Tibial artery (tissue), 4 donors: ENCODE measurements at regions not wholly inside any gene's neighbourhood (a gene's known extent, or its start where the extent isn't known, plus 50 kb on each side); places are given as distances from the start of the nearest gene placed in this dataset.

Experiments
- DNase-seq, 2 donors: peaks; one replicate each; pipeline ENCODE4 v3.0.0-alpha.2; 2019
- H3K27ac ChIP-seq, 2 donors: fragments of 200-600 bp; sonication (generic) in 1 of 2; 1 replicate in 1 of 2; 2 replicates in 1 of 2; pipeline ENCODE4 v1.5.1; 2018 to 2019; ENCODE audit warnings: mild to moderate bottlenecking in 1 of 2
- H3K27me3 ChIP-seq, 2 donors: fragments of 200-600 bp; sonication (generic) in 1 of 2; one replicate each; pipeline versions ENCODE4 v1.5.1 to v1.6.0; 2016 to 2019
- H3K36me3 ChIP-seq, 3 donors: fragments of 200-600 bp; sonication (generic) in 2 of 3; one replicate each; pipeline ENCODE4 v1.5.1; 2016 to 2019; ENCODE audit warnings: mild to moderate bottlenecking in 2 of 3
- H3K4me1 ChIP-seq, 4 donors: fragments of 200-600 bp; sonication (generic) in 2 of 4; 1 replicate in 3 of 4; 2 replicates in 1 of 4; pipeline ENCODE4 v1.5.1; 2016 to 2019
- H3K4me3 ChIP-seq, 2 donors: fragments of 200-600 bp; sonication (generic) in 1 of 2; 1 replicate in 1 of 2; 2 replicates in 1 of 2; pipeline ENCODE4 v1.5.1; 2018 to 2019; ENCODE audit warnings: mild to moderate bottlenecking in 2 of 2
- H3K9me3 ChIP-seq, 3 donors: fragments of 200-600 bp; sonication (generic) in 1 of 3; one replicate each; pipeline ENCODE4 v1.5.1; 2016 to 2019
- intact Hi-C: fragments of 100-400 bp; cut with DNase I; formaldehyde crosslinking; loops from one replicate; pipeline ENCODE4 v1.15.0; 2023; ENCODE audit warnings: low total_unique reads
- TF ChIP-seq, protein P1 (sequence below), 2 experiments: fragments of 200-600 bp in 1 of 2; fragments of 450-650 bp in 1 of 2; IDR thresholded peaks; one replicate each; pipeline ENCODE4 v1.5.1; 2017 to 2019; ENCODE audit warnings: antibody characterized with exemption in 2 of 2, mild to moderate bottlenecking in 1 of 2, moderate library complexity in 1 of 2

- Histone ChIP-seq H3K4me3 (no peak overlapping the region), H3K36me3 (no peaks in the 10 kb centered on the region), H3K27me3 (peaks cover 0 to 13% of the 10 kb centered on the region in 2 donors), H3K27ac (no peak overlapping the region), H3K9me3 (no peaks in the 10 kb centered on the region), H3K4me1 (no peaks in the 10 kb centered on the region)
- no peak for DNase-seq
- intact Hi-C loops = no loop called here
- TF ChIP-seq, protein P1, sequence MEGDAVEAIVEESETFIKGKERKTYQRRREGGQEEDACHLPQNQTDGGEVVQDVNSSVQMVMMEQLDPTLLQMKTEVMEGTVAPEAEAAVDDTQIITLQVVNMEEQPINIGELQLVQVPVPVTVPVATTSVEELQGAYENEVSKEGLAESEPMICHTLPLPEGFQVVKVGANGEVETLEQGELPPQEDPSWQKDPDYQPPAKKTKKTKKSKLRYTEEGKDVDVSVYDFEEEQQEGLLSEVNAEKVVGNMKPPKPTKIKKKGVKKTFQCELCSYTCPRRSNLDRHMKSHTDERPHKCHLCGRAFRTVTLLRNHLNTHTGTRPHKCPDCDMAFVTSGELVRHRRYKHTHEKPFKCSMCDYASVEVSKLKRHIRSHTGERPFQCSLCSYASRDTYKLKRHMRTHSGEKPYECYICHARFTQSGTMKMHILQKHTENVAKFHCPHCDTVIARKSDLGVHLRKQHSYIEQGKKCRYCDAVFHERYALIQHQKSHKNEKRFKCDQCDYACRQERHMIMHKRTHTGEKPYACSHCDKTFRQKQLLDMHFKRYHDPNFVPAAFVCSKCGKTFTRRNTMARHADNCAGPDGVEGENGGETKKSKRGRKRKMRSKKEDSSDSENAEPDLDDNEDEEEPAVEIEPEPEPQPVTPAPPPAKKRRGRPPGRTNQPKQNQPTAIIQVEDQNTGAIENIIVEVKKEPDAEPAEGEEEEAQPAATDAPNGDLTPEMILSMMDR (IDR thresholded peaks at IDR 0.05) = no peak
Measured at GRCh38 chr20:20839771-20840170, 127.3 kb upstream of the RALGAPA2 start.

GRCh38 chr20:20837574-20838021, 125.2 kb upstream of the RALGAPA2 start:
- Histone ChIP-seq H3K4me3 (no peak overlapping the region), H3K27me3 (peaks cover 0 to 13% of the 10 kb centered on the region in 2 donors), H3K4me1 (no peaks in the 10 kb centered on the region), H3K9me3 (no peaks in the 10 kb centered on the region), H3K27ac (no peak overlapping the region), H3K36me3 (no peaks in the 10 kb centered on the region)
- intact Hi-C loops = no loop called here
- TF ChIP-seq, protein P1 (IDR thresholded peaks at IDR 0.05) = peak; percentile 38 to 39
- peak in 1 of 2 donors; percentile 32 for DNase-seq

DNA sequence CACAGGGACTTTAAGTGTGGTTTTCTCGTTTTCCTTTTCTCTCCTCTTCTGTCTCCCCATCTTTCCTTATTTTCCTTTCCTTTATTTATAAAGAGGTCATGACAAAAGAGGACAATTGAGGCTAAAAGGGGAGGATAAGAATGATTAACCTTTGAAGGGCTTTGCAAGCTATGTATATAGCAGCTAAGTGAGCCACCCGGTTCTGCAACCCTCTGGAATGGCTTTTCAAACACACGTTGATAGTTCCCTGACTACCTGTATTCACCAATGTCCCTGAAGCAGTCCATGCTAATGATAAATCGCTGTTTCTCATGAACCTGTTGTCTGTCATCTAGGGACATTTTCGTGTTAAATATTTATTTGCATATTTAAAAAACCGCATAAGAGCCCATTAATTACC, 124.4 kb upstream of the RALGAPA2 start:
- intact Hi-C loops = no loop called here
- H3K27me3 ChIP-seq = peaks cover 0 to 13% of the 10 kb centered on the region in 2 donors
- H3K9me3 ChIP-seq = no peaks in the 10 kb centered on the region
- H3K4me3 ChIP-seq = no peak overlapping the region
- no peak for DNase-seq
- no peaks in the 10 kb centered on the region for H3K4me1 ChIP-seq
- H3K27ac ChIP-seq = no peak overlapping the region
- TF ChIP-seq, protein P1 (IDR thresholded peaks at IDR 0.05) = no peak
- no peaks in the 10 kb centered on the region for H3K36me3 ChIP-seq

DNA sequence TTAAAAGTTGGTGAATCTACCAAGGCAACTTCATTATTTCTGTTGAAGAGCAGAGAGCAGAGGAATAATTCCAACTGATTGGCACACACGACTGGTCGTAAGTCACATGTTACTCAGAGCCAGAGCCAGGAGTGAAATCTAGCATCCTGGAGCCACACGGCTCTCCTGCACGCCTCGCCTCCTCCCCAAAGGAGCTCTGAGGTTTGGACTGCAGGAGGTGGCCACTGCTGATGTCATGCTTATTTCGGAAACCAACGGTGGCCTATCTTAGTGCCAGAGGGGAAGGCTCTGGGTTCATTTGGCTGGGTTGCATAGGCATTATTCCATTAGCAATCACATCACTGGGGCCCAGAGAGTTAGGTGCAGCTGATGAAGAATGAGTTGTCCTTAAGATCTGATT, 123.5 kb upstream of the RALGAPA2 start:
- H3K36me3 ChIP-seq = no peaks in the 10 kb centered on the region
- no peak for DNase-seq
- TF ChIP-seq, protein P1 (IDR thresholded peaks at IDR 0.05) = no peak
- H3K4me1 ChIP-seq = no peaks in the 10 kb centered on the region
- peaks cover 0 to 13% of the 10 kb centered on the region in 2 donors for H3K27me3 ChIP-seq
- intact Hi-C loops = no loop called here
- H3K9me3 ChIP-seq = no peaks in the 10 kb centered on the region
- H3K4me3 ChIP-seq = no peak overlapping the region
- no peak overlapping the region for H3K27ac ChIP-seq

DNA sequence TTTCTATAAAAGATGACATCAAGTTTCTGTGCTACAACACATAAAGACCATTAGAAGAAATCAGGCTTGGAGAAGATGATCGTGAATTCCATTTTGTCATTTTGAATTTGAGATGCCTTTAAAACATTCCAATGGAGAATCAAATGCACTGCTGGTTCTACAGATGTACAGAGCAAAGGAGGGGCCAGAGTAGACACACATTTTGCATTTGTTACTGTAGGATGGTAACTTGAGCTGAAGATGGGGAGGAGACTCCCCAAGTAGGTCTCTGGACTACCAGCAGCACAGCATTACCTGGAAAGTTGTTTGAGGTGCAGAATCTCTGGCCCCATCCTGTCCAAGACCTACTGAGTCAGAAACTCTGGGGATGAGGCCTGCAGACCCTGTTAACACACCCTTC, 121.6 kb upstream of the RALGAPA2 start:
- intact Hi-C loops = no loop called here
- H3K9me3 ChIP-seq = no peaks in the 10 kb centered on the region
- H3K36me3 ChIP-seq = no peaks in the 10 kb centered on the region
- no peak for DNase-seq
- H3K27ac ChIP-seq = no peak overlapping the region
- peaks cover 0 to 13% of the 10 kb centered on the region in 2 donors for H3K27me3 ChIP-seq
- H3K4me1 ChIP-seq = no peaks in the 10 kb centered on the region
- TF ChIP-seq, protein P1 (IDR thresholded peaks at IDR 0.05) = no peak
- no peak overlapping the region for H3K4me3 ChIP-seq

GRCh38 chr20:20832715-20833114, 120.3 kb upstream of the RALGAPA2 start:
- Histone ChIP-seq H3K27me3 (peaks cover 0 to 9% of the 10 kb centered on the region in 2 donors), H3K4me1 (no peaks in the 10 kb centered on the region), H3K4me3 (no peak overlapping the region), H3K27ac (no peak overlapping the region), H3K9me3 (no peaks in the 10 kb centered on the region), H3K36me3 (no peaks in the 10 kb centered on the region)
- intact Hi-C loops = no loop called here
- no peak for DNase-seq
- TF ChIP-seq, protein P1 (IDR thresholded peaks at IDR 0.05) = no peak
